NCI-H2171 treated with DMSO at 0.1 percent for 48 hours (cell line): ENCODE measurements at regions not wholly inside any gene's neighbourhood (a gene's known extent, or its start where the extent isn't known, plus 50 kb on each side); places are given as distances from the start of the nearest gene placed in this dataset.
A peak's percentile ranks its signal among the peaks of the same experiment; 100 is the strongest.
"Not testable (repeated sequence)": the region's sequence is repeated elsewhere in the genome, so short reads cannot be mapped to it uniquely, and the experiment has no call there.

Source experiments
- DNase-seq: peaks from one replicate; lab custom pipeline; 2025; lab: John Stamatoyannopoulos, UW

DNA sequence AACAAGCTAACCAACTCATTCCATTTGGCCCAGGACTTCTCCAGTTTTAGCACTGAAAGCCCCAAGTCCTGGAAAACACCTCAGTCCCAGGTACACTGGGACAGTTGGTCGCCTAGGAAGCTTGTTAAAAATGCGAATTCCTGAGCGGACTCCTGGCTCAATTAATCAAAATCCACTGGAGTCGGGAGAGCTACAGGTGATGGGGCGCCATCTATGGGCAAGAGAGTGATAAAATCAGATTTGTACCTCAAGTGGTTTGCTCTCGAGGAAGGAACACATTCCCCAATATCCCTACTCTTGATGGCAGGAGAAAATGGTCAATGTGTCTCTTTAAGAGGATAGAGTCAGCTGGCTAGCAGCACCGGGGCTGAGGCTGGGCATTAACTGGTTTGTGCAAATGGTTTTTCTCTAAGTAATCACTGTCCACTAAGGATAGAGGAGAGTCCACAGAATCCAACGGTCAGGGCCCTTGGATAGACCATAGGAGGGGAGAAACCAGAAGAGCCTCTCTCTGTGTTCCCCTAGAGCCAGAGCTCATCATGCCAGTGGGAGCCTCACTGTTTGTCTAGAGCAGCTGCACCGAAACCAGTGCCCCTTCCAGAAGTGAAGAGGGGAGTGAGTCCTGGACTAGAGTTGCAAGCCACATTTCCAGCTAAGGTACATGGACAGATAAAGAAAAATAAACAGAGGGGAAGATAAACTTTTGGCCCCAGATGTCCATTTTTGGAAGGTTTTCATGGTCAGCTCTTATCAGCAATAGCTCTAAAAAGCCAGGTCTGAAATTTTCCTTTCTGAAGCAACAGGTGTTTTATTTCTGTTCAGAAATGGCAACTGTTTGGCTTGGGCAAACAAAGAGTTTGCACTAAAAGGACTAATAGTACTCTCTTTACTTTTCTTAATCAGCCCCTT, 148.5 kb downstream of the TENT5C start:
- DNase-seq: peak; percentile 59

GRCh38 chr1:117757668-117758067, 151.8 kb downstream of the TENT5C start:
- DNase-seq: no peak

DNA sequence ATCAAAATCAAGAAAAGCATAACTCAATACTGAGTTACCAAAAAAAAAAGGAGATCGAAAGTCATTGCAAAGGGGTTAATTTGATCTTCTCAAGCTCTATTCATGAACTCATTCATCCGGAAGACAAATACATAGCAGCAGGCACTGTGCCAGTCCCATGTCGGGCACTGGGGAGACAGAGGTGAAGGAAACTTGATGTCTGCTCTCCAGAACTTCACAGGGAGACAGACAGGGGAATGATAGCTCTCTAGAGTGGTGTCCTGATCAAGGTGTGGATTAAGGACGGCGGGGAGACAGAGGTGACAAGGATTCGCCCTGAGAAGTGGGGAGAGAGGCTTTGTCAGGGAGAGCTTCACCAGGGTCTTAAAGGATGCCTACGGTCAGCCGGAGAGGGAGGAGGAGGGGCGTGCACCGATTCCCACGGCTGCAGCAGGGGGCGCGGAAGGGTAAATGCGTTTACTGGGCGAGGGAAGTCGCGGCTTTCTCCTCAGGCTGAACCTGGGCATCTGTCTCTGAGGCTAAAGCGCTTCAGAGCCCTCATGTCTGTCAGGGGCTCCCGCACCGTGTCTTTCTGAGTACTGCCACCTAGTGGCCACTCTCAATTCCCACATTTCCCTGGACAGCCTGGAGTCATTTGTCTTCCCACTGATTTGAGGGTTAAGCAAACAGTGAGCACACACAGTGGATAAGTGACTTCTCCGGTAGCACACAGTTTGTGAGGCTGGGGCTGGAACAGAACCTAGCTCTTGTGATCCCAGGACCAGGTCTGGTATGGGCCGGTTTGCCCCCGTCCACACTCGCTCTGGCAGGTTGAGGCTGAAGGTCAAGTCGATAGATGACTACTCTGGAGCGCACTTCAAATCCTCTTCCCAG, 152.8 kb downstream of the TENT5C start:
- DNase-seq: peak; percentile 92

- no peak for DNase-seq
Measured at GRCh38 chr1:117759535-117759934, 153.7 kb downstream of the TENT5C start.

DNA sequence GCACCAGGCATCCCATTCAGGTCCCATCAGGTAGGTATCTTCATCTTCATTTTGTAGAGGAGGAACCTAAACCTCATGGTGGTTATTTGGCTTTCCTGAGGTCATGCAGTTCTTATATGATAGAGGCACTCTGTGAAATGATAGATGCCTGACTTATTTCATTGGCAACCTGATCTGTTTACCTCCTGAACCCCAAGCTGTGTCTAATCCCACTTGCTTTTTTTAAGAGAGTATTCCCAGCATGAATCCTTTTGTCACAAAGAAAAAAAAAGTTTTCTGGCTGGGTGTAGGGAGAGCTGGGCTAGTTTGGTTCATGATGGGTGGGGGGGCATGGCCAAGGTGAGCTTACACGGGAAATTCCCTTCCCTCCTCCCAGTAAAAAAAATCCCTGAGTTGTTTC, 154.2 kb downstream of the TENT5C start:
- peak; percentile 71 for DNase-seq

DNA sequence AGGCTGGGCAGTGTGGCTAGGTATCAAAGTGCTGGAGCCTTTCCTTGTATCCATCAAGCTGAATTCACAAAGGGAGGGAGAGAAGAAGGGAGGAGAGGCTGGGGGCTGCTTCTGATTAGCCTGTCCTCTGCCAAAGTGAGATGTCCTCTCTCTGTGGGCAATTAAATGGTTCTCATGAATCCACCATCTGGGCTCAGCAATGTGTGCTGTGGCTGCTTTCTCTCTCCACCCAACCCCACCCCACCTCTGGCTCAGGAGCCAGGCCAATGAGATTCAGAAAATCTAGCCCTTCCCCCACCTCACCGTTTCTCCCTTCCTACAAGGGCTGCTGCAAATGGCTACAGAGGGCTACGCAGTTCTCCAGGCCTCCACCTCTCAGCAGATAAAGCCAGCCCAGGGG, 154.6 kb downstream of the TENT5C start:
- peak; percentile 70 for DNase-seq

DNA sequence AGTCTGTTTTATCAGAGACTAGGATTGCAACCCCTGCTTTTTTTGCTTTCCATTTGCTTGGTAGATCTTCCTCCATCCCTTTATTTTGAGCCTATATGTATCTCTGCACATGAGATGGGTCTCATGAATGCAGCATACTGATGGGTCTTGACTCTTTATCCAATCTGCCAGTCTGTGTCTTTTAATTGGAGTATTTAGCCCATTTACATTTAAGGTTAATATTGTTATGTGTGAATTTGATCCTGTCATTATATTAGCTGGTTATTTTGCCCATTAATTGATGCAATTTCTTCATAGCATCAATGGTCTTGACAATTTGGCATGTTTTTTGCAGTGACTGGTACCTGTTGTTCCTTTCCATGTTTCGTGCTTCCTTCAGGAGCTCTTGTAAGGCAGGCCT, 161.7 kb downstream of the GDAP2 start:
- DNase-seq: not testable (repeated sequence)

DNA sequence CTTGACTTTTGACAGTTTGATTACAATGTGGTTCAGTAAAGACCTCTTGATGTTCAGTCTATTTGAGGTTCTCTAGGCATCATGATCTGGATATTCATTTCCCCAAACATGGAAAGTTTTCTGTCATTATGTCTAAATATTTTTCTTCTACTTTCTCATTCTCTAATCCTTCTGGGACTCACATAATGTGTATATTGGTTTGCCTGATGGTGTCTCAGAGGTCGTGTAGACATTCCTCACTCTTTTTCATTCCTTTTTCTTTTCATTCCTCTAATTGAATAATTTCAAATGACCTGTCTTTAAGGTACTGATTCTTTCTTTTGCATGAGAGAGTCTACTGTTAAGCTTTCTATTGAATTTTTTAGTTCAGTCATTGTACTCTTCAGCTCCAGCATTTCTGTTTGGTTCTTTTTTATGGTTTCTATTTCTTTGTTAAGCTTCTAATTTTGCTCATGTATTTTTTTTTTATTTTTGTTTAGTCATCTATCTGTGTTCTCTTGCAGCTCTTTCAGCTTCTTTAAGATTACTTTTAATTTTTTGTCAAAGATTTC, 158.4 kb downstream of the GDAP2 start:
- no peak for DNase-seq

DNA sequence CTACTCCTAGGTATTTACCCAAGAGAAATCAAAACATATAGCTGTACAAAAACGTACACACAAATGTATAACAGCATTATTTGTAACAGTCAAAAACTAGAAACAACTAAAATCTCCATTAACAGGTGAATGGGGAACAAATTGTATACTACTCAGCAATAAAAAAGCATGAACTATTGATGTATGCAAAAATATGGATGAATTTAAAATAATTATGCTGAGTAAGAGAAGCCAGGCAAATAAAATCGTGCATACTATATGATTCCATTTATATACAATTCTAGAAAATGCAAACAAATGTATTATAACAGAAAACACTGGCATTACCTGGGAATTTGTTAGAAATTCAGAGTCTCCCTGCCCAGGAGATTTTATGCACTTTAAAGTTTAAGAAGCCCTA, 150.1 kb downstream of the GDAP2 start:
- DNase-seq: no peak

DNA sequence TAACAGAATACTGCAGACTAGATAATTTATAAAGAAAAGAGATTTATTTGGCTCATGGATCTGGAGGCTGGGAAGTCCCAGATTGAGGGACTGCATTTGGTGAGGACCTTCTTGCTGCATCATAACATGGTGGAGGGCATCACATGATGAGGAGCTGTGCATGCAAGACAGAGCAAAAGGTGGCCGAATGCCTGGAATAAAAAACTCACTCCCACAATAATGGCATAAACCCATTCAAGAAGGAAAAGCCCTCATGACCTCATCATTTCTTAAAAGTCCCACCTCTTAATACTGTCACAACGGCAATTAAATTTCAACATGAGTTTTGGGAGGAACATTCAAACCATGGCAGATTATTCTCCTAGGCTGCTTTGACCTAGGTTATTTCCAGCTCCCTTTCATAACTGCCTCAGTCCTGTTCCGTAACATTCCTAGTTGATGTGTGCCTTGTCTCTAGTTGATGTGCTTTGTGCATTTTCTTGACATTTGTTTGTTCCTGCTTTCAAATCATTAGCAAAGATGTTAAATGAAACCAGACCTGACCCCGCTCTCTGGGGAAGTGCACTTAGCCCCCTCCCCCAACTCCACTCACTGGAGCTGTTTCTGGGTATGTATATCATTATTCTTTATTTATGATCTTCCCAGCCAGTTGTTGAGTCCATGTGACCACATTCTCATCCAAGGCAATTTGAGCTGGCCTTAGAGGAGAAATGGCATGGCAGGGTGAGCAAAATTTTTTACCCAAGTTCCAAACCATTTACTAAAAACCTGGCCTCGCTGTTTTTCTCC, 148.5 kb downstream of the GDAP2 start:
- DNase-seq: peak; percentile 88

- peak; percentile 18 for DNase-seq
Measured at GRCh38 chr1:117782056-117782455, 147.4 kb downstream of the GDAP2 start.

DNA sequence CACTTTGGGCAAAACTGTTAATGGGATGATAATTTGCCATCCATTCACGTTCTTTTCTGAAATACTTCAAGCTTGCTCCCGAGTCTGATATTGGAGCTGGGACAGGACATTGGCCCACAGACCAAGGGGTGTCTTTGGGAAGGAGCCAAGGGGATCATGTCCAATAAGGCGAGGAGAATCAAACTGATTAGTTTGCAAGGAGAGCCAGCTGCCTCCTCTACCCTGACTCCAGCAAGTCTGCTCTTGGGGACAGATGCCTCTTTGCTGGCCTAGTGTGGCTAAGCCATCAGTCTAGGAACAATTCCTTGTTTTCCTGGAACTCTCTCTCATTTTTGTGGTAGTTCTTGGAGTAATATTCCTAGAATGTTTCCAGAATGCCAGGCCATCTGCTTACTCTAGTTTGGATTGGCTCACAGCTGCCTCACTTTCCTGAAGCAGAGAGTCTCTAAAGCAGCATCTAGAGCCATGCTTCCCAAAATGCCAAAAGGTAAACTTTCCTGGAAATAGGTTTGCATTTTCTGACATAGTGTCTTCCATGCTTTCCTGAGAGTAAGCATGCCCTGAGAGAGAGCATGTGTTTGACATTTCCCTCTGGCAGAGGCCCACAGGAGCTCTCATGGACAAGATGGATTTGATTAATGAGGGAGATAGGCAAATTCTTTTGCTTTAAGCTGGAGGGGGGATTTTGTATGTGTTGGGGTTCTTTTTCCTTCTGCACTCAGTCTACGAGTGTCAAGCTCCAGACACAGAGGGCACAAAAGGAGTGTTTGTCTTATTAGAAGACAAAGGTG, 145.6 kb downstream of the GDAP2 start:
- peak; percentile 52 for DNase-seq

GRCh38 chr1:117788014-117788413, 141.4 kb downstream of the GDAP2 start:
- no peak for DNase-seq

DNA sequence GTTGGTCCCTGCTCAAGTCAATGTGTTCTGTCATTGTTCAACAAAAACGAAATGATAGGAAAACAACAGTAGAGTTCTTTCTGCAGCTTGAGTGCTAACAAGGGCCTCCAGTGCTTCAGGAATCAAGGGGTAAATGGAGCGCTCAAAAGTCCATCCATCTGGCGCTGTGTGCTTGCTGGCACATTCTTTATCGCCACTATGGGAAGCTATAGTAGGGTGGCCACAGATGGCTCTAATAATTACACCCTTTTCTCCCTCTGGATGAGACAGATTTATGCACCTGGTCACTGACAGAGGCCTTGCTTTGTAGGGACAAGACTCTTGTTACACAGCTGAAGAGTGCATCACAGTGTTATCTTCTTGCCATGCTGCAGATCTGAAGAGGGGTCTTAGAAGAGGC, 136.0 kb downstream of the GDAP2 start:
- DNase-seq: peak; percentile 55

GRCh38 chr1:117794073-117794472, 135.3 kb downstream of the GDAP2 start:
- DNase-seq: no peak

GRCh38 chr1:117795190-117795589, 134.2 kb downstream of the GDAP2 start:
- DNase-seq: no peak

DNA sequence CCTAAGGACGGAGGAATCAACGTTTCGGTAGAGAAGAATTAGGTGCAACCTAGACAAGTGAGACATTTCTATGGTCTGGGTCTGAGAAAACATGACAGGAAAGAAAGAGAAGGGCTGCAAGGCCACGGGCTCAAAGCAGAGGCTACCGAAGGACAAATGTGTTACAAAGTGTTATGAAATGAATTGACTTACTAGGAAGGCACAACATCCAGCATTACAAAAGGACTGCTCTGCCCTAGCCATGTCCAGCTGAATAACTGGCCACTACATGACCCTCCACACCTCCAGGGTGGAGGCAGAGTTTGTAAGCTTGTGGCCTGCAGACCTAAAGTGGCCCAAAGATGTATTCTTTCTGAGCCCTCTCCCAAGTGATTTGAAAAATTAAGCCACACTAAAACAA, 133.6 kb downstream of the GDAP2 start:
- no peak for DNase-seq

- DNase-seq: no peak
Measured at GRCh38 chr1:117796226-117796625, 133.2 kb downstream of the GDAP2 start.

DNA sequence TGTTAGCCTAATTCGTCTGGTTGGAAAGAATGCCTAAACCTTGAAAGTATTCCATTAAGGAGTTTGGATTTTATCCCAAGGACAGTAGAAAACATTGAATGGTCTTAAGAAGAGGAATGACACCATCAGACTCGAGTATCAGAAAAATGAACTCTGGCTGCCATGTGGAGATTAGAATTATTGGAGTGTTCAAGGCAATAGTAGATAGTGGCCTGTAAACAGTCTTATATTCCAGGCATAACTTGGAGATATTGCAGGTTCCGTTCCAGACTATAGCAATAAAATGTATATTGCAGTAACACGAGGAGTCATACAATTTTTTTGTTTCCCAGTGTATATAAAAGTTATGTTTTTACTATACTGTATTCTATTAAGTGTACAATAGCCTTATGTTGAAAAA, 130.9 kb downstream of the GDAP2 start:
- no peak for DNase-seq

- DNase-seq: no peak
Measured at GRCh38 chr1:117802531-117803257, 126.7 kb downstream of the GDAP2 start.
